Stomach smooth muscle (tissue), 2 donors: ENCODE measurements at regions not wholly inside any gene's neighbourhood (a gene's known extent, or its start where the extent isn't known, plus 50 kb on each side); places are given as distances from the start of the nearest gene placed in this dataset.
"Not testable (repeated sequence)": the region's sequence is repeated elsewhere in the genome, so short reads cannot be mapped to it uniquely, and the experiment has no call there.

Experiments used
- H3K27ac ChIP-seq: one replicate; pipeline ENCODE4 v1.7.0; 2013; ENCODE audit warnings: mild to moderate bottlenecking, low read length, inconsistent platforms
- H3K27me3 ChIP-seq, 2 donors: one replicate each; pipeline ENCODE4 v1.7.0; 2013; ENCODE audit warnings: low read length in 2 of 2; ENCODE audit not compliant: insufficient read depth in 2 of 2, control insufficient read depth in 1 of 2
- H3K36me3 ChIP-seq, 2 donors: one replicate each; pipeline ENCODE4 v1.7.0; 2013; ENCODE audit warnings: low read length in 2 of 2; ENCODE audit not compliant: control insufficient read depth in 2 of 2, insufficient read depth in 2 of 2
- H3K4me1 ChIP-seq: one replicate; pipeline ENCODE4 v1.7.0; 2013; ENCODE audit warnings: low read length; ENCODE audit not compliant: control insufficient read depth, insufficient read depth
- H3K4me3 ChIP-seq, 2 donors: one replicate each; pipeline ENCODE4 v1.7.0; 2013; ENCODE audit warnings: low read length in 2 of 2
- H3K9ac ChIP-seq, 2 donors: one replicate each; pipeline ENCODE4 v1.7.0; 2013; ENCODE audit warnings: low read length in 2 of 2, mild to moderate bottlenecking in 1 of 2
- H3K9me3 ChIP-seq, 2 donors: one replicate each; pipeline ENCODE4 v1.7.0; 2013; ENCODE audit warnings: low read length in 2 of 2; ENCODE audit not compliant: control insufficient read depth in 2 of 2
- donor health status: healthy.
- donor health status: Pancreatic carcinoma.

DNA sequence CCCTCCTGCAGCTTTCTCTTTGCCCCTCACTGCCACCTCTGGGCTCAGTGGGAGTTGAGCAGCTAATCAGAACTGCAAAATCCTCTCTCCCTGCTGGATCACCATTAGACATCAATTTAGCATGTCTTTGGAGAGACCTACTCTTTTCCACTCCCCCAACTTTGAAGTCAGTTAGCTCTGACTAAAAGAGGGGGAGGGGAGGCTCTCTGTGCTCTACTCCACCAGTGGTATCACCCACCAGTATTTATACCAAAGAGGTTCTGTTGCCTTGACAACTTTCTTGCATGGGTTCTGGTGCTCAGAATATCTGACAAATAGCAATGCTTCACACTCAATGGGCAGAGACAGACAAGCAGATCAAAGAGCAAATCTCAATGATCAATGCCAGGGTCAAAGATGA is 146.2 kb upstream of the ROPN1 start:
- peaks cover 15% of the 10 kb centered on the region for H3K4me1 ChIP-seq
- H3K27ac ChIP-seq: no peak overlapping the region
- H3K36me3 ChIP-seq: no peaks in the 10 kb centered on the region
- H3K4me3 ChIP-seq: no peak overlapping the region
- H3K9ac ChIP-seq: no peak overlapping the region
- no peaks in the 10 kb centered on the region for H3K27me3 ChIP-seq
- no peaks in the 10 kb centered on the region for H3K9me3 ChIP-seq

DNA sequence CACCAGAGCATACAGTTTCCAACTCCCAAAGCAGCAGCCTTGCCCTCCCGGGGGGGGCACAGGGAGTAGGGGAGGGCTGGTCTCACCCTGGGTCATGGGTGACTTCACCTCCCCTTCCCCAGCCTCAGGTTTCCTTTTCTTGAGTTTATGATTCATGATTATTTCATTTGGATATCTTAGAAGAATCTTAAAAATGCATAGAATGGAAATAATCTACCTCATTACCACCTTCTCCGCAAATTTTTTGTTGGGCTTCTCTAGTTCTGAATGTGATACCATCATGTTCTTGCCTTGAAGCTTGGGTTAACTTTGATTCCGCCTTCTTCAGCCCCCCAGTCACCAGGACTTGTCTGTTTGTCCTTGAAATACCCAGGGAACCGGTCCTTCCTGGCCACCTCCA is 148.8 kb upstream of the ROPN1 start:
- H3K4me1 ChIP-seq: peaks cover 20% of the 10 kb centered on the region
- H3K4me3 ChIP-seq: no peak overlapping the region
- no peak overlapping the region for H3K27ac ChIP-seq
- H3K36me3 ChIP-seq: no peaks in the 10 kb centered on the region
- no peak overlapping the region for H3K9ac ChIP-seq
- H3K9me3 ChIP-seq: no peaks in the 10 kb centered on the region
- no peaks in the 10 kb centered on the region for H3K27me3 ChIP-seq

DNA sequence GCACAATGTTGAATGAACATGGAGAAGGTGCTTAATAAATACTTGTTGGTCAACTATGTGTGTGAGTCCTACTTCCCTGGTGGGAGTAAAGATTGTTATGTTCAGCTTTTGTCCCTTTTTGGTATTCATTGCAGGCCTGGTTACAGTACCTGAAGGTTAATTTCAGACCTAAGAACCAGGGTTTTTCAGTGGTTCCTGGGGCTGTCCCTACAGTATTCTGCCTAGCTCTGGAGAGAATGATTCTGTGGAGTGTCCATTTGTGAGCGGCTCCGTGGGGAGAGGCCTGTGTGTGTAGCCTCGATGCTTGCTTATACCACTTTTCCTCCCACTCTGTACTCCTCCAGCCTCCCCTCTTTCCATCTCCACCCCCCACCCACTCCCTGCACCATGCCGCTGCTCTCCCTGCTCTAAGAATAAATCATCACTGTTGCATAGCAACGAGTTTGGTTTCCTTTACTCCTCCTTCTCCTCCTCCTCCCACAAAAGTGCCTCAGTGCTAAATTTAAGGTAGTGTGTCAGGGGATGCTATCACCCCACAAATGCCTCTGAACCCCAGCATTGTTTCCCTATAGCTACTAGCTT is 150.6 kb upstream of the ROPN1 start:
- no peak overlapping the region for H3K27ac ChIP-seq

DNA sequence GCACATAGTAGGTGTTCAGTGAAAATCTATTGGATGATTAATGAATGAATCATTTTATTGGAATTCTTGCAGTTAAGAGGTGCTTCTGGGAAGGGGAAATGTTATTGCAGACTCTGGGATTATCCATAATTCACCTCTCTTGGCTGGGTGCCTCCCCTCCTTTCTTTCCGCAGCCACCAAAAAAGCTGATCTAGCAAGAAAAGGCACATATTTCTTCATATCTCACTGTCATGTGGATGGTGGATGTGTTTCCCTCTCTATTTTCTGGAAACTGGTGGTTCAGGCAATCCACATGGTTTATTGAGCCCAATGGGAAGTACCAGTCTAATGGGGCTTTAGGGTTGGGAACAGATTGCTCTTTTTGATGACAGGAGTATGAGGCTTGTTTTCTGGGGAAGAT is 151.1 kb upstream of the ROPN1 start:
- Histone ChIP-seq H3K4me1 (peaks cover 23% of the 10 kb centered on the region), H3K4me3 (no peak overlapping the region), H3K27ac (no peak overlapping the region), H3K27me3 (no peaks in the 10 kb centered on the region), H3K9ac (no peak overlapping the region), H3K36me3 (no peaks in the 10 kb centered on the region), H3K9me3 (no peaks in the 10 kb centered on the region)

More for the DNA sequence above, 150.6 kb upstream of the ROPN1 start:
- peaks cover 23% of the 10 kb centered on the region for H3K4me1 ChIP-seq
- no peaks in the 10 kb centered on the region for H3K27me3 ChIP-seq
- no peak overlapping the region for H3K4me3 ChIP-seq
- H3K9ac ChIP-seq: no peak overlapping the region
- no peaks in the 10 kb centered on the region for H3K36me3 ChIP-seq
- H3K9me3 ChIP-seq: no peaks in the 10 kb centered on the region

DNA sequence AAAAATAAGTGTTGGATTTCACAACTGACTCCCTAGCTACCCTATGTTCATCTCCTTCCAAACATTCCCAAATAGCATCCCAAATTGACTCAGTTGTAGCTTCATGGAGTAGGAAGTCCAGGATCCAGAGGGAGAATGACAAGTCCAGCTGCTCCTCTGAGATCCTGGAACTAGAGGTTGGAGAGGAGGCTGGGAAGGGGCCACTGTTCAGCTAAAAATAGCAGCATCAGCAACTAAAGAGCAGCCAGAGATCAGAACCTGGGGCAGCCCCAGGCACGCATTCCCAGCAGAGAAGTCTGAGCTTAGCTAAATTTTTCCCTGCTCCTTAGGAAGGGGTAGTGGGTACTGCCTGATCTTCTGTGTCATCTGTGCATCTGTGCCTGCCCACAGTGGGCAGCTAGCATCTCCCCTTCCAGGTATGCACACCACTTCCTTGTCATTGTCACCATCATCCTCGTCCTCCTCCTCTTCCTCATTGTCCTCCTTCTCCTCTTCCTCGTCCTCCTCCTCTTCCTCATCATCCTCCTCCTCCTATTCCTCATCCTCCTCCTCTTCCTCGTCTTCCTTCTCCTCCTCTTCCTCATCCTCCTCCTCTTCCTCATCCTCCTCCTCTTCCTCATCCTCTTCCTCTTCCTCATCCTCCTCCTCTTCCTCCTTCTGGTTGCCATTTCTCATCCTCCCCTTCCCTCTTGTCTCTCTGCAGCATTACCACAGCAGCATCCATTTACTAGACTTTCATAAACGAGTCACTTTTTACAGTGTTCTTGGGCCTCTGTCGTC is 152.3 kb upstream of the ROPN1 start:
- peaks cover 26% of the 10 kb centered on the region for H3K4me1 ChIP-seq
- no peak overlapping the region for H3K9ac ChIP-seq
- no peaks in the 10 kb centered on the region for H3K36me3 ChIP-seq
- no peak overlapping the region for H3K27ac ChIP-seq
- no peaks in the 10 kb centered on the region for H3K27me3 ChIP-seq
- no peak overlapping the region for H3K4me3 ChIP-seq
- no peaks in the 10 kb centered on the region for H3K9me3 ChIP-seq

DNA sequence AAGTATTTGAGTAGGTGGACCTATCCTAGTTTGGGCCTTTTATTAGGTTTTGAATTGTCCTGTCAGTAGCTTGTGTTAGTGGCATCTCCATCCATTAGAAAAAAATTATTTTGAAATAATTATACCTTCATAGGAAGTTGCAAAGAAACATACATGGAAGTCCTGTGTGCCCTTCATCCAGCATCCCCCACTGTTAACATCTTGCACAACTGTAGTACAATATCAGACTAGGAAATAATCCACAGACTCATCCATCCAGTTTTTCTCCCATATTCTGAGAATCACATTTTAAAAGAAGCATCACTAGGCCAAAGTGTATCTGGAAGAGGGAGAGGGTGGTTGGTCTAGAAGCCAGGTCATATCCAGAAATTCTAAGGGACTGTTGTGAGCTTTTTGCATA is 155.5 kb upstream of the ROPN1 start:
- H3K4me3 ChIP-seq: no peak overlapping the region
- no peaks in the 10 kb centered on the region for H3K27me3 ChIP-seq
- H3K27ac ChIP-seq: no peak overlapping the region
- peaks cover 18% of the 10 kb centered on the region for H3K4me1 ChIP-seq
- no peaks in the 10 kb centered on the region for H3K9me3 ChIP-seq
- no peaks in the 10 kb centered on the region for H3K36me3 ChIP-seq
- H3K9ac ChIP-seq: no peak overlapping the region

DNA sequence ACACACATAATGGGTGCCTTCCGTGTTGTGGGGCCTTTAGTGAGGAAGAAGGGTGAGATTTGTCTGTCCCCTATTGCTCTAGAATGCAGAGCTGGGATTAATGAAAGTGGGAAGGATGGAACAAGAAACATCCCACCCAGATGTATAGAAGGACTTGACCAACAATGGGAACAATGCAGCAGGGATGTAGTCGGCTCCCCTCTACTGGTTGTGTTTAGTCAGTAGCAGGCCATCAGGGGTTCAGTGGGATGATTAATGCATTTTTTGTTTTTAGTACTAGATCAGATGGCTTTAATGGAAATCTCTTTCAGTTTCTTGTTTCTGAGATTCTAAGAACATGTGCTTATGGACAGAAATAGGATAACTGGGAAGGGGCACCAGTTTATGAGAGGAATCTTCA is 156.0 kb upstream of the ROPN1 start:
- Histone ChIP-seq H3K9ac (no peak overlapping the region), H3K4me1 (peaks cover 14% of the 10 kb centered on the region), H3K27ac (no peak overlapping the region), H3K27me3 (no peaks in the 10 kb centered on the region), H3K36me3 (no peaks in the 10 kb centered on the region), H3K4me3 (no peak overlapping the region), H3K9me3 (no peaks in the 10 kb centered on the region)

DNA sequence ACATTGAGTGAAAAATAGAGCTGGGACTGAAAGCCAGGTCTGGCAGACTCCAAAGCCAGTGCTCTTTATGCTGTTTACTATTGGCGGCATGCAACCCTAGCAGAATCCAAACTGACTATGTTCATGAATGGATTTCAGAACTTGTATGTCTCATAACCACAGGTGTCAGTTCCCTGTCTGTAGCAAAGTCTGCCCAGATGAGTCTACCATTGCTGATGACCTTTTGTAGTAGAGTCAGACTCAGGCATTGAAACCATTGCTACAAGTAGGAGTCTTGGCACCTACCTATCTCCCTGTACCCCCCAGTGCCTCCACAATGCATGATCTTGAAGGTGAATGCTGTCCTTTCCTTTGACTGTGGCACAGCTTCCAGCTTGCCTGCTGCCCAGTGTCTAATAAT is 157.2 kb upstream of the ROPN1 start:
- H3K27ac ChIP-seq: no peak overlapping the region
- H3K4me1 ChIP-seq: peaks cover 10% of the 10 kb centered on the region
- H3K9me3 ChIP-seq: no peaks in the 10 kb centered on the region
- no peaks in the 10 kb centered on the region for H3K27me3 ChIP-seq
- H3K4me3 ChIP-seq: no peak overlapping the region
- H3K36me3 ChIP-seq: no peaks in the 10 kb centered on the region
- H3K9ac ChIP-seq: no peak overlapping the region

DNA sequence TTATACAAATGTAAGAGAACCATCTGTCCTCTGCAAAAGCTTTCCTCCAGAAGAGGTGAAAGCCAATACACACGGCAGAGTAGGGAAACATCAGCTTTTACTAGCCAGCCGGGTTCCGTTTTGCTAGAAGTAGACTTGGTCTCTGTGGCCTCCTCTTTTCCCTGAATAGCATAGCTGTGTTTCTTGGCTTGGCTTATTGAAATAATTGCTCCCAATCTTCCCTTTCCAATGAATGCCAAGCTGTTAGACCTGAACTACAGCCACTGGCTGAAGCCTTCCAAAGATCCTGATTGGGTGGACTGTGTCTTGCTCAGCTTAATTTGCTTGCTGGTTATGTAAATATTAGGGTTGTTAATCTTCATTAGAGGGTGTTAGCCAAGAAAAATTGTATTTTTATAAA is 157.8 kb upstream of the ROPN1 start:
- no peak overlapping the region for H3K9ac ChIP-seq
- H3K36me3 ChIP-seq: no peaks in the 10 kb centered on the region
- no peak overlapping the region for H3K4me3 ChIP-seq
- H3K9me3 ChIP-seq: no peaks in the 10 kb centered on the region
- no peaks in the 10 kb centered on the region for H3K27me3 ChIP-seq
- peaks cover 9% of the 10 kb centered on the region for H3K4me1 ChIP-seq
- no peak overlapping the region for H3K27ac ChIP-seq

DNA sequence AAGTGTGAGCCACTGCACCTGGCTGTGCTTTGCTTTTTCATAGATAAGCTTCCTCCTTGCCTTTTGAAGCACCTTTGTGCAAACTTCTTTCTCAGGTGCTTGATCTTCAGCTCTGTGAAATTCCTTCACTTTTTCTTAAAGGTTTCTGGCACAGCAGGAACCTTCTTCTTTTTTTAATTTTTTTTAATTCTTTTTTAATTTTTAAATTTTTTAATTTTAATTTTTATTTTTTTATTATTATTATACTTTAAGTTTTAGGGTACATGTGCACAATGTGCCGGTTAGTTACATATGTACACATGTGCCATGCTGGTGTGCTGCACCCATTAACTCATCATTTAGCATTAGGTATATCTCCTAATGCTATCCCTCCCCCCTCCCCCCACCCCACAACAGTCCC is 161.0 kb upstream of the ROPN1 start:
- H3K4me1 ChIP-seq: peaks cover 14% of the 10 kb centered on the region
- H3K36me3 ChIP-seq, H3K27ac ChIP-seq, H3K9me3 ChIP-seq, H3K9ac ChIP-seq, H3K4me3 ChIP-seq, H3K27me3 ChIP-seq: not testable (repeated sequence)
